A673 (cell line): ENCODE measurements at regions not wholly inside any gene's neighbourhood (a gene's known extent, or its start where the extent isn't known, plus 50 kb on each side); places are given as distances from the start of the nearest gene placed in this dataset.

ENCODE experiments used
- BruUV-seq: library from RNA; stranded (reverse); fragments of 400-500 nt; replicated peaks from 2 replicates; lab custom pipeline; 2021; lab: Mats Ljungman, UMichigan
- CTCF ChIA-PET: fragments of 300-600 bp; sonication (Branson Sonifier 250); formaldehyde crosslinking; loops from one replicate; lab custom pipeline; 2022; ENCODE audit warnings: antibody characterized with exemption; lab: Charles Lee
- POLR2A ChIA-PET: fragments of 300-600 bp; sonication (Branson Sonifier 250); formaldehyde crosslinking; loops from one replicate; lab custom pipeline; 2022; ENCODE audit warnings: antibody characterized with exemption; ENCODE audit not compliant: low non-redundant PET; lab: Charles Lee
- DNase-seq: peaks from one replicate; pipeline ENCODE4 v3.0.0-alpha.2; 2015; ENCODE audit warnings: low spot score
- H3K27ac ChIP-seq: fragments of 200-600 bp; sonication (generic); 2 replicates; pipeline ENCODE4 v1.5.1; 2016; ENCODE audit warnings: mixed run types, low read depth, mild to moderate bottlenecking, mixed read lengths, antibody characterized with exemption, low read length; ENCODE audit not compliant: poor library complexity, severe bottlenecking
- H3K27me3 ChIP-seq: fragments of 200-600 bp; sonication (generic); replicated peaks from 2 replicates; pipeline ENCODE4 v1.6.1; 2017; ENCODE audit warnings: mixed run types, low read depth, mild to moderate bottlenecking, mixed read lengths, antibody characterized with exemption, low read length; ENCODE audit not compliant: insufficient read depth, poor library complexity
- H3K36me3 ChIP-seq: fragments of 200-600 bp; sonication (generic); 2 replicates; pipeline ENCODE4 v1.6.1; 2016; ENCODE audit warnings: mixed run types, mild to moderate bottlenecking, mixed read lengths, antibody characterized with exemption, low read length; ENCODE audit not compliant: insufficient read depth, poor library complexity, severe bottlenecking
- H3K4me1 ChIP-seq: fragments of 200-600 bp; sonication (generic); 2 replicates; pipeline ENCODE4 v1.6.1; 2017; ENCODE audit warnings: mixed run types, mild to moderate bottlenecking, mixed read lengths, antibody characterized with exemption, low read length; ENCODE audit not compliant: insufficient read depth, poor library complexity, severe bottlenecking
- H3K4me3 ChIP-seq: fragments of 200-600 bp; sonication (generic); 2 replicates; pipeline ENCODE4 v1.5.1; 2016; ENCODE audit warnings: low read depth, mixed run types, mild to moderate bottlenecking, mixed read lengths, low read length; ENCODE audit not compliant: poor library complexity, severe bottlenecking
- H3K9me3 ChIP-seq: fragments of 200-600 bp; sonication (generic); 2 replicates; pipeline ENCODE4 v1.6.1; 2016; ENCODE audit warnings: mixed run types, low read depth, mild to moderate bottlenecking, mixed read lengths, antibody characterized with exemption, low read length; ENCODE audit not compliant: poor library complexity, severe bottlenecking
- EZH2 ChIP-seq: fragments of 200-600 bp; sonication (generic); IDR thresholded peaks from 2 replicates; pipeline ENCODE4 v1.6.1; 2017; ENCODE audit warnings: borderline replicate concordance, low read depth, mild to moderate bottlenecking, mixed read lengths, antibody characterized with exemption, low read length; ENCODE audit not compliant: poor library complexity, severe bottlenecking
- intact Hi-C: fragments of 100-400 bp; cut with micrococcal nuclease; formaldehyde crosslinking; loops from one replicate; pipeline ENCODE4 v1.10.0; 2022; ENCODE audit not compliant: unreplicated experiment
- TF ChIP-seq, protein P1 (sequence below): fragments of 300-800, 200-600 bp; sonication (generic); conservative IDR thresholded peaks from 2 replicates; pipeline ENCODE4 v1.5.1; 2017; ENCODE audit warnings: low read depth, mild to moderate bottlenecking, antibody characterized with exemption, low read length, moderate library complexity, mixed read lengths

DNA sequence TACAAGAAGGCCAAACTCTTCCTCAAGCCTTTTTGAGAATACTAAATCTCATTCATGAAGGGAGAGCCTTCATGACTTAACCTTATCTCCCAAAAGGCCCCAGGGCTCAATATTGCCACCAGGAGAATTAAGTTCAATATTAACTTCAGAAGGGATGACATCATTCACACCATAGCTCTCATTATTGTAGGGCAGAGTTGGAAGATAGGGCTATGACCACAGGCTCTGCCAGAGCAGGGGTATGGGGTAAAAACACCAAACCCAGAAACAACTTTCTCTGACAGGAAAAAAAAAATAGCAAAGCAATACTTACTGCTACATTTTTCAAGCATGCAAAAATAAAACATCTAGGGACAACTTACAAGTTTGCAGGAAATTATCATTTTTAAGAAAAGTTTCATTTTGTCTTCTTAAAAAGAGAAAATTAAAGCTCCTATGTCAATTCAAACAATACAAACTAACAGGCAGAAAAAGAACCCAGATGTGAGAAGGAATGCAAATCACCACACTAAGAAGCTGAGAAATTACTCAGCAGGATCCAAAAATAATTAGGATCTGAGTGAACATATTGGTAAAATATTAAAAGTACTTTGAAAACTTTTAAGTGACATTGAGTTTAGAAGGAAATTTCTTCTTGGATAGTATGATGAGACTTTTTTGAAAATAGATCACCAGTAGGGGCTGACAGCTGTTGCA is 1156.5 kb downstream of the NCAM2 start:
- no TSS peak for BruUV-seq
- ChIA-PET CTCF (no interaction called here), POLR2A (no interaction called here)
- TF ChIP-seq, protein P1, sequence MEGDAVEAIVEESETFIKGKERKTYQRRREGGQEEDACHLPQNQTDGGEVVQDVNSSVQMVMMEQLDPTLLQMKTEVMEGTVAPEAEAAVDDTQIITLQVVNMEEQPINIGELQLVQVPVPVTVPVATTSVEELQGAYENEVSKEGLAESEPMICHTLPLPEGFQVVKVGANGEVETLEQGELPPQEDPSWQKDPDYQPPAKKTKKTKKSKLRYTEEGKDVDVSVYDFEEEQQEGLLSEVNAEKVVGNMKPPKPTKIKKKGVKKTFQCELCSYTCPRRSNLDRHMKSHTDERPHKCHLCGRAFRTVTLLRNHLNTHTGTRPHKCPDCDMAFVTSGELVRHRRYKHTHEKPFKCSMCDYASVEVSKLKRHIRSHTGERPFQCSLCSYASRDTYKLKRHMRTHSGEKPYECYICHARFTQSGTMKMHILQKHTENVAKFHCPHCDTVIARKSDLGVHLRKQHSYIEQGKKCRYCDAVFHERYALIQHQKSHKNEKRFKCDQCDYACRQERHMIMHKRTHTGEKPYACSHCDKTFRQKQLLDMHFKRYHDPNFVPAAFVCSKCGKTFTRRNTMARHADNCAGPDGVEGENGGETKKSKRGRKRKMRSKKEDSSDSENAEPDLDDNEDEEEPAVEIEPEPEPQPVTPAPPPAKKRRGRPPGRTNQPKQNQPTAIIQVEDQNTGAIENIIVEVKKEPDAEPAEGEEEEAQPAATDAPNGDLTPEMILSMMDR: no peak
- TF ChIP-seq EZH2: no peak
- no peaks in the 10 kb centered on the region for H3K4me1 ChIP-seq
- H3K4me3 ChIP-seq: no peak overlapping the region
- no peaks in the 10 kb centered on the region for H3K27me3 ChIP-seq
- DNase-seq: no peak
- intact Hi-C loops: no loop called here
- H3K36me3 ChIP-seq: no peaks in the 10 kb centered on the region
- H3K27ac ChIP-seq: no peak overlapping the region
- H3K9me3 ChIP-seq: no peaks in the 10 kb centered on the region

DNA sequence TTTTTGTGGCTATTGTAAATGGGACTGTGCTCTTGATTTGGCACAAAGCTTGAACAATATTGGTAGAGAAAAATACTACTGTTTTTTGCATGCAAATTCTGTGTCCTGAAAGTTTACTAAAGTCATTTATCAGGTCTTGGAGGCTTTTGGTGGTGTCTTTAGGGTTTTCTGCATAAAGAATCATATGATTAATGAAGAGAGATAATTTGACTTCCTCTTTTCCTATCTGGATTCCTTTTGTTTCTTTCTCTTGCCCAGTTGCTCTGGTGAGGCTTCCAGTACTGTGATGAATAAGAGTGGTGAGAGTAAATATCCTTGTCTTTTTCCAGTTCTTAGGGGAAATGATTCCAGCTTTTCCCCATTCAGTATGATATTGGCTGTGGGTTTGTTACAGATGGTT is 1166.7 kb downstream of the NCAM2 start:
- Histone ChIP-seq H3K27ac (no peak overlapping the region), H3K27me3 (no peaks in the 10 kb centered on the region), H3K4me1 (no peaks in the 10 kb centered on the region), H3K4me3 (no peak overlapping the region), H3K36me3 (no peaks in the 10 kb centered on the region), H3K9me3 (peaks cover 9% of the 10 kb centered on the region)
- TF ChIP-seq, protein P1: no peak
- no peak for TF ChIP-seq EZH2
- CTCF ChIA-PET: no interaction called here
- no peak for DNase-seq
- intact Hi-C loops: no loop called here
- POLR2A ChIA-PET: no interaction called here
- BruUV-seq: no TSS peak

DNA sequence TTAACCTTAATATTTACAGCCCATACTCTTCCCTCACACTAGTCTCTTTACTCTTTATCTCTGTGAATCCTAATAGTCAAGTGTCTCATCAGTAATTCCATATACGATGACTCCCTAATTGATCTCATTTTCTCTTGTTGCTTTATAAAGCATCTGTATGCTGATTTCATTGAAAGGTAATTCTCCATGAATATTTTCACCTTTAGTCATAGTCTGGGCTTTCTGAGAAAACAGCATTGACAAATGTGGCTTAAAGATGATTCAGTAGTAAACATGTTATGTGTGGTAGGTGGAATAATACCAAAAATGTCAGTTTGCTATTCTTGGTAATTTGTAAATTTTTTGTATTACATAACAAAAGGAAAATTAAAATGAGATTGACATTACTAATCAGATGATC is 1176.5 kb downstream of the NCAM2 start:
- H3K27ac ChIP-seq: no peak overlapping the region
- no TSS peak for BruUV-seq
- ChIA-PET POLR2A (no interaction called here), CTCF (no interaction called here)
- DNase-seq: no peak
- no peak overlapping the region for H3K4me3 ChIP-seq
- intact Hi-C loops: no loop called here
- no peaks in the 10 kb centered on the region for H3K4me1 ChIP-seq
- no peak for TF ChIP-seq EZH2
- TF ChIP-seq, protein P1: no peak
- H3K27me3 ChIP-seq: no peaks in the 10 kb centered on the region
- H3K9me3 ChIP-seq: no peaks in the 10 kb centered on the region
- H3K36me3 ChIP-seq: no peaks in the 10 kb centered on the region
